22Rv1 (cell line): ENCODE measurements at regions not wholly inside any gene's neighbourhood (a gene's known extent, or its start where the extent isn't known, plus 50 kb on each side); places are given as distances from the start of the nearest gene placed in this dataset.
"Not testable (repeated sequence)": the region's sequence is repeated elsewhere in the genome, so short reads cannot be mapped to it uniquely, and the experiment has no call there.

Experiments used
- H3K27ac ChIP-seq: fragments of 450-650 bp; 2 replicates; pipeline ENCODE4 v1.5.1; 2017
- CTCF ChIP-seq: fragments of 450-650 bp; IDR thresholded peaks from 2 replicates; pipeline ENCODE4 v1.5.1; 2017; ENCODE audit warnings: mild to moderate bottlenecking
- ZFX ChIP-seq: fragments of 450-650 bp; IDR thresholded peaks from 2 replicates; pipeline ENCODE4 v1.6.1; 2017; ENCODE audit warnings: antibody characterized with exemption, borderline replicate concordance

GRCh38 chr9:21533597-21533996, 51.5 kb upstream of the IFNE start:
- no peak for TF ChIP-seq CTCF
- TF ChIP-seq ZFX = no peak
- no peak overlapping the region for H3K27ac ChIP-seq

GRCh38 chr9:21535396-21535795, 53.3 kb upstream of the IFNE start:
- H3K27ac ChIP-seq = no peak overlapping the region
- TF ChIP-seq CTCF = no peak
- TF ChIP-seq ZFX = no peak

- no peak for TF ChIP-seq CTCF
- TF ChIP-seq ZFX = no peak
- no peak overlapping the region for H3K27ac ChIP-seq
These were observed 60.7 kb upstream of the IFNE start for GRCh38 chr9:21542787-21543186.

- no peak overlapping the region for H3K27ac ChIP-seq
- TF ChIP-seq CTCF = no peak
- no peak for TF ChIP-seq ZFX
These were observed 61.1 kb upstream of the IFNE start for GRCh38 chr9:21543187-21543586.

- H3K27ac ChIP-seq = not testable (repeated sequence)
These were observed 61.7 kb upstream of the IFNE start for GRCh38 chr9:21543816-21544215.

- no peak overlapping the region for H3K27ac ChIP-seq
- TF ChIP-seq ZFX (no peak), CTCF (no peak)
These were observed 64.8 kb upstream of the IFNE start for GRCh38 chr9:21546949-21547348.

- TF ChIP-seq ZFX (no peak), CTCF (no peak)
- H3K27ac ChIP-seq = no peak overlapping the region
These were observed 67.2 kb upstream of the IFNE start for GRCh38 chr9:21549251-21549765.

GRCh38 chr9:21549890-21550289, 67.8 kb upstream of the IFNE start:
- TF ChIP-seq CTCF (no peak), ZFX (no peak)
- no peak overlapping the region for H3K27ac ChIP-seq
